ENCODE measurements at regions not wholly inside any gene's neighbourhood (a gene's known extent, or its start where the extent isn't known, plus 50 kb on each side); places are given as distances from the start of the nearest gene placed in this dataset.

- H3K9ac ChIP-seq (ENCODE audit: low read depth, low read length), result no peak overlapping the region
- H3K9me3 ChIP-seq (ENCODE audit: insufficient read depth, low read length, severe bottlenecking), result no peaks in the 10 kb centered on the region
- no peak for TF ChIP-seq CTCF (IDR thresholded peaks at IDR 0.05; ENCODE audit: borderline replicate concordance, extremely low read depth, low read length, poor library complexity, severe bottlenecking)
- TF ChIP-seq EZH2 (IDR thresholded peaks at IDR 0.05; ENCODE audit: borderline replicate concordance, low read depth, low read length, severe bottlenecking), result no peak
Measured at GRCh38 chr5:2669913-2670312, 81.6 kb downstream of the IRX2 start.

GRCh38 chr5:2669259-2669658, 82.2 kb downstream of the IRX2 start:
- ATAC-seq (ENCODE audit: insufficient read depth, low read depth), result no peak
- H3K36me3 ChIP-seq (ENCODE audit: insufficient read depth, low read length), result no peaks in the 10 kb centered on the region
- TF ChIP-seq EZH2 (IDR thresholded peaks at IDR 0.05; ENCODE audit: borderline replicate concordance, low read depth, low read length, severe bottlenecking), result no peak
- TF ChIP-seq CTCF (IDR thresholded peaks at IDR 0.05; ENCODE audit: borderline replicate concordance, extremely low read depth, low read length, poor library complexity, severe bottlenecking), result no peak
- H3K9me3 ChIP-seq (ENCODE audit: insufficient read depth, low read length, severe bottlenecking), result no peaks in the 10 kb centered on the region
- H3K27ac ChIP-seq (ENCODE audit: low read length), result no peak overlapping the region
- no peaks in the 10 kb centered on the region for H3K79me2 ChIP-seq (ENCODE audit: insufficient read depth, low read length)
- H3K4me1 ChIP-seq (ENCODE audit: insufficient read depth, low read length), result no peaks in the 10 kb centered on the region
- no peak overlapping the region for H2AFZ ChIP-seq (ENCODE audit: low read depth, low read length)
- H3K4me2 ChIP-seq (ENCODE audit: insufficient read depth, low read length), result no peak overlapping the region
- DNase-seq, result no peak
- H3K27me3 ChIP-seq (ENCODE audit: insufficient read depth, low read length, poor library complexity), result no peaks in the 10 kb centered on the region
- no peaks in the 10 kb centered on the region for H4K20me1 ChIP-seq (ENCODE audit: insufficient read depth, low read length)
- H3K4me3 ChIP-seq (ENCODE audit: low read depth in 1 of 2, low read length in 2 of 2), result no peak overlapping the region
- no peak overlapping the region for H3K9ac ChIP-seq (ENCODE audit: low read depth, low read length)

More at GRCh38 chr5:2669913-2670312, 81.6 kb downstream of the IRX2 start:
- DNase-seq, result no peak
- no peaks in the 10 kb centered on the region for H3K27me3 ChIP-seq (ENCODE audit: insufficient read depth, low read length, poor library complexity)
- no peaks in the 10 kb centered on the region for H3K36me3 ChIP-seq (ENCODE audit: insufficient read depth, low read length)
- no peak overlapping the region for H3K4me2 ChIP-seq (ENCODE audit: insufficient read depth, low read length)
- no peaks in the 10 kb centered on the region for H3K4me1 ChIP-seq (ENCODE audit: insufficient read depth, low read length)
- no peak overlapping the region for H3K27ac ChIP-seq (ENCODE audit: low read length)
- no peaks in the 10 kb centered on the region for H4K20me1 ChIP-seq (ENCODE audit: insufficient read depth, low read length)
- no peak for ATAC-seq (ENCODE audit: insufficient read depth, low read depth)
- no peaks in the 10 kb centered on the region for H3K79me2 ChIP-seq (ENCODE audit: insufficient read depth, low read length)
- no peak overlapping the region for H3K4me3 ChIP-seq (ENCODE audit: low read depth in 1 of 2, low read length in 2 of 2)
- H2AFZ ChIP-seq (ENCODE audit: low read depth, low read length), result no peak overlapping the region

GRCh38 chr5:2666081-2666480, 85.4 kb downstream of the IRX2 start:
- no peaks in the 10 kb centered on the region for H3K9me3 ChIP-seq (ENCODE audit: insufficient read depth, low read length, severe bottlenecking)
- no peak overlapping the region for H2AFZ ChIP-seq (ENCODE audit: low read depth, low read length)
- H3K4me3 ChIP-seq (ENCODE audit: low read depth in 1 of 2, low read length in 2 of 2), result no peak overlapping the region
- no peaks in the 10 kb centered on the region for H3K27me3 ChIP-seq (ENCODE audit: insufficient read depth, low read length, poor library complexity)
- no peak overlapping the region for H3K4me2 ChIP-seq (ENCODE audit: insufficient read depth, low read length)
- H3K4me1 ChIP-seq (ENCODE audit: insufficient read depth, low read length), result no peaks in the 10 kb centered on the region
- H3K79me2 ChIP-seq (ENCODE audit: insufficient read depth, low read length), result no peaks in the 10 kb centered on the region
- H3K27ac ChIP-seq (ENCODE audit: low read length), result no peak overlapping the region
- no peak for ATAC-seq (ENCODE audit: insufficient read depth, low read depth)
- no peaks in the 10 kb centered on the region for H4K20me1 ChIP-seq (ENCODE audit: insufficient read depth, low read length)
- no peaks in the 10 kb centered on the region for H3K36me3 ChIP-seq (ENCODE audit: insufficient read depth, low read length)
- no peak overlapping the region for H3K9ac ChIP-seq (ENCODE audit: low read depth, low read length)
- DNase-seq, result no peak
- no peak for TF ChIP-seq CTCF (IDR thresholded peaks at IDR 0.05; ENCODE audit: borderline replicate concordance, extremely low read depth, low read length, poor library complexity, severe bottlenecking)
- TF ChIP-seq EZH2 (IDR thresholded peaks at IDR 0.05; ENCODE audit: borderline replicate concordance, low read depth, low read length, severe bottlenecking), result no peak

GRCh38 chr5:2663489-2663888, 88.0 kb downstream of the IRX2 start:
- Histone ChIP-seq H3K9me3 (ENCODE audit: insufficient read depth, low read length, severe bottlenecking) (no peaks in the 10 kb centered on the region), H3K27ac (ENCODE audit: low read length) (no peak overlapping the region), H3K36me3 (ENCODE audit: insufficient read depth, low read length) (no peaks in the 10 kb centered on the region), H3K9ac (ENCODE audit: low read depth, low read length) (no peak overlapping the region), H3K27me3 (ENCODE audit: insufficient read depth, low read length, poor library complexity) (no peaks in the 10 kb centered on the region), H4K20me1 (ENCODE audit: insufficient read depth, low read length) (no peaks in the 10 kb centered on the region), H3K4me3 (ENCODE audit: low read depth in 1 of 2, low read length in 2 of 2) (no peak overlapping the region), H3K79me2 (ENCODE audit: insufficient read depth, low read length) (no peaks in the 10 kb centered on the region), H3K4me2 (ENCODE audit: insufficient read depth, low read length) (no peak overlapping the region), H2AFZ (ENCODE audit: low read depth, low read length) (no peak overlapping the region), H3K4me1 (ENCODE audit: insufficient read depth, low read length) (no peaks in the 10 kb centered on the region)
- no peak for ATAC-seq (ENCODE audit: insufficient read depth, low read depth)
- TF ChIP-seq CTCF (IDR thresholded peaks at IDR 0.05; ENCODE audit: borderline replicate concordance, extremely low read depth, low read length, poor library complexity, severe bottlenecking) (no peak), EZH2 (IDR thresholded peaks at IDR 0.05; ENCODE audit: borderline replicate concordance, low read depth, low read length, severe bottlenecking) (no peak)
- DNase-seq, result no peak

Measured in DND-41 (cell line).